Panc1 (cell line): ENCODE measurements at regions not wholly inside any gene's neighbourhood (a gene's known extent, or its start where the extent isn't known, plus 50 kb on each side); places are given as distances from the start of the nearest gene placed in this dataset.

Source experiments
- POLR2AphosphoS5 ChIP-seq: IDR thresholded peaks from 2 replicates; pipeline ENCODE4 v1.6.1; 2012; ENCODE audit warnings: mild to moderate bottlenecking, low read depth, low read length, moderate library complexity
- TF ChIP-seq, protein P1 (sequence below): fragments of 450-650 bp; IDR thresholded peaks from 2 replicates; pipeline ENCODE4 v1.5.1; 2017; ENCODE audit warnings: mild to moderate bottlenecking
- TF ChIP-seq, protein P2 (sequence below), 2 experiments: IDR thresholded peaks; 2 replicates each; pipeline ENCODE4 v1.6.1; 2011 to 2012; ENCODE audit warnings: low read depth in 2 of 2, control low read depth in 1 of 2, low read length in 1 of 2, mild to moderate bottlenecking in 1 of 2, moderate library complexity in 1 of 2; ENCODE audit not compliant: insufficient read depth in 1 of 2

DNA sequence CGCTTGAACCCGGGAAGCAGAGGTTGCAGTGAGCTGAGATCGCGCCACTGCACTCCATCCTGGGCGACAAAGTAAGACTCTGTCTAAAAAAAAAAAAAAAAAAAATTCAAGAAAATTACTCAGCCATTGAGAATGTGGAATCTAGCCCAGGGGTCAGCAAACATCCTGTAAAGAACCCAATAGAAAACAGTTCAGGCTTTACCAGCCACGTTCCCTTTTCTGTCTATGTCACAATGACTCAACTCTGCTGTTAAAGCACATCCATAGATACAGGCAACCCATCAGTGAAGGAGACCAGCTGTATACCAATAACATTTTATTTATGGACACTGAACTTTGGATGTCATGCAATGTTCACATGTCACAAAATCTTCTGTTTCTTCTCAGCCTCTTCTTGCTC lies 435.6 kb upstream of the GYPC start:
- TF ChIP-seq, protein P1, sequence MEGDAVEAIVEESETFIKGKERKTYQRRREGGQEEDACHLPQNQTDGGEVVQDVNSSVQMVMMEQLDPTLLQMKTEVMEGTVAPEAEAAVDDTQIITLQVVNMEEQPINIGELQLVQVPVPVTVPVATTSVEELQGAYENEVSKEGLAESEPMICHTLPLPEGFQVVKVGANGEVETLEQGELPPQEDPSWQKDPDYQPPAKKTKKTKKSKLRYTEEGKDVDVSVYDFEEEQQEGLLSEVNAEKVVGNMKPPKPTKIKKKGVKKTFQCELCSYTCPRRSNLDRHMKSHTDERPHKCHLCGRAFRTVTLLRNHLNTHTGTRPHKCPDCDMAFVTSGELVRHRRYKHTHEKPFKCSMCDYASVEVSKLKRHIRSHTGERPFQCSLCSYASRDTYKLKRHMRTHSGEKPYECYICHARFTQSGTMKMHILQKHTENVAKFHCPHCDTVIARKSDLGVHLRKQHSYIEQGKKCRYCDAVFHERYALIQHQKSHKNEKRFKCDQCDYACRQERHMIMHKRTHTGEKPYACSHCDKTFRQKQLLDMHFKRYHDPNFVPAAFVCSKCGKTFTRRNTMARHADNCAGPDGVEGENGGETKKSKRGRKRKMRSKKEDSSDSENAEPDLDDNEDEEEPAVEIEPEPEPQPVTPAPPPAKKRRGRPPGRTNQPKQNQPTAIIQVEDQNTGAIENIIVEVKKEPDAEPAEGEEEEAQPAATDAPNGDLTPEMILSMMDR, result no peak
- no peak for TF ChIP-seq POLR2AphosphoS5
- TF ChIP-seq, protein P2, sequence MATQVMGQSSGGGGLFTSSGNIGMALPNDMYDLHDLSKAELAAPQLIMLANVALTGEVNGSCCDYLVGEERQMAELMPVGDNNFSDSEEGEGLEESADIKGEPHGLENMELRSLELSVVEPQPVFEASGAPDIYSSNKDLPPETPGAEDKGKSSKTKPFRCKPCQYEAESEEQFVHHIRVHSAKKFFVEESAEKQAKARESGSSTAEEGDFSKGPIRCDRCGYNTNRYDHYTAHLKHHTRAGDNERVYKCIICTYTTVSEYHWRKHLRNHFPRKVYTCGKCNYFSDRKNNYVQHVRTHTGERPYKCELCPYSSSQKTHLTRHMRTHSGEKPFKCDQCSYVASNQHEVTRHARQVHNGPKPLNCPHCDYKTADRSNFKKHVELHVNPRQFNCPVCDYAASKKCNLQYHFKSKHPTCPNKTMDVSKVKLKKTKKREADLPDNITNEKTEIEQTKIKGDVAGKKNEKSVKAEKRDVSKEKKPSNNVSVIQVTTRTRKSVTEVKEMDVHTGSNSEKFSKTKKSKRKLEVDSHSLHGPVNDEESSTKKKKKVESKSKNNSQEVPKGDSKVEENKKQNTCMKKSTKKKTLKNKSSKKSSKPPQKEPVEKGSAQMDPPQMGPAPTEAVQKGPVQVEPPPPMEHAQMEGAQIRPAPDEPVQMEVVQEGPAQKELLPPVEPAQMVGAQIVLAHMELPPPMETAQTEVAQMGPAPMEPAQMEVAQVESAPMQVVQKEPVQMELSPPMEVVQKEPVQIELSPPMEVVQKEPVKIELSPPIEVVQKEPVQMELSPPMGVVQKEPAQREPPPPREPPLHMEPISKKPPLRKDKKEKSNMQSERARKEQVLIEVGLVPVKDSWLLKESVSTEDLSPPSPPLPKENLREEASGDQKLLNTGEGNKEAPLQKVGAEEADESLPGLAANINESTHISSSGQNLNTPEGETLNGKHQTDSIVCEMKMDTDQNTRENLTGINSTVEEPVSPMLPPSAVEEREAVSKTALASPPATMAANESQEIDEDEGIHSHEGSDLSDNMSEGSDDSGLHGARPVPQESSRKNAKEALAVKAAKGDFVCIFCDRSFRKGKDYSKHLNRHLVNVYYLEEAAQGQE (IDR thresholded peaks at IDR 0.05; ENCODE audit: insufficient read depth in 1 of 2, low read depth in 2 of 2, low read length in 1 of 2), result no peak
